ENCODE measurements at regions not wholly inside any gene's neighbourhood (a gene's known extent, or its start where the extent isn't known, plus 50 kb on each side); places are given as distances from the start of the nearest gene placed in this dataset.

DNA sequence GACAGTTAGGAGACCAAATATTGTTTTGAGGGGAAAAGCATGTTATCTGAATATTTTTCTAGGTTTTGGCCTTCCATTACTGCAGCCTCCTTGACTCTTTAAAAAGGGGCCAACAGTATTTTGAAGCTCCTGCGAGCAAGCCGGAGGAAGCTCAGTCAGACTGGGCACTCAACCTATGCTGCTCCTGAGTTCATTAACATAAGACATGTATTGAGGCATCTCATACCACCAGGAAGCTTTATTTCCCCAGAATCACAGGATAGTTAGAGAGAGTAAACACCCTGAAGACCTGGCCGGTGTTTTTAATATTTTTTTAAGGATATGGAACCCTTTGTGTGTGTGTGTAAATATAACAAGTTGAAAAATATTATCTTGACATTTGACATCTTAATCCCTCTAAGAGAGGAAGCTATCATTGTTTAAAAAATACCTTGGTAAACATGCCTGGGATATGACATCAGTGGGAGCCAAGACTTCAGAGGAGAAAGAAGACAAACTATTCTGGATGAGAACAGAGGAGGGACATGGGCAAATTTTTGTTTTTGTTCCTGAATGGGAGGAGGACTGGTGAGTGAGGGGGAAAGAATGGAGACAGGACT lies 139.3 kb upstream of the SLIT3 start:
- Histone ChIP-seq H3K27me3 (replicated peaks in 1 of 4; ENCODE audit: control insufficient read depth in 3 of 4, extremely low read depth in 1 of 4, insufficient read depth in 3 of 4, low read length in 3 of 4) (no peaks in the 10 kb centered on the region; a peak in 2 of 7 replicates), H3K23ac (ENCODE audit: insufficient read length) (no peak overlapping the region), H2BK20ac (ENCODE audit: low read length) (no peak overlapping the region), H4K91ac (replicated peaks; ENCODE audit: insufficient read length, low read length) (no peak overlapping the region), H3K4me2 (ENCODE audit: insufficient read depth in 1 of 2, low read depth in 2 of 2, low read length in 2 of 2) (no peak overlapping the region), H4K8ac (ENCODE audit: extremely low read depth, insufficient read depth, low read length) (no peak overlapping the region), H2BK5ac (ENCODE audit: low read depth, low read length) (no peak overlapping the region), H3K9me3 (ENCODE audit: insufficient read depth in 2 of 2, low read depth in 1 of 2, low read length in 1 of 2) (no peaks in the 10 kb centered on the region), H3K36me3 (ENCODE audit: control insufficient read depth in 2 of 4, insufficient read depth in 4 of 4, low read length in 3 of 4) (no peaks in the 10 kb centered on the region), H2BK15ac (ENCODE audit: low read length) (no peak overlapping the region), H3K56ac (replicated peaks; ENCODE audit: insufficient read length, low read depth, low read length) (no peak overlapping the region), H2AFZ (ENCODE audit: low read length) (no peak overlapping the region), H2BK120ac (replicated peaks; ENCODE audit: low read depth, low read length) (no peak overlapping the region), H4K5ac (ENCODE audit: insufficient read length, low read depth, low read length) (no peak overlapping the region), H3K27ac (ENCODE audit: low read depth, low read length) (no peak overlapping the region), H3K23me2 (ENCODE audit: low read depth, low read length) (no peaks in the 10 kb centered on the region), H3K18ac (ENCODE audit: extremely low read depth, low read length) (no peak overlapping the region), H3K79me1 (ENCODE audit: low read depth, low read length) (no peaks in the 10 kb centered on the region), H2BK12ac (ENCODE audit: low read depth, low read length) (no peak overlapping the region), H3K14ac (ENCODE audit: insufficient read length) (no peak overlapping the region), H4K20me1 (replicated peaks in 1 of 2; ENCODE audit: control insufficient read depth in 1 of 2, insufficient read depth in 2 of 2, low read length in 2 of 2) (peaks cover 0 to 2% of the 10 kb centered on the region in 2 experiments), H3K4me3 (ENCODE audit: extremely low read depth in 1 of 4, insufficient read depth in 2 of 4, low read depth in 3 of 4, low read length in 4 of 4) (no peak overlapping the region), H2AK5ac (ENCODE audit: low read depth, low read length) (no peak overlapping the region), H3K79me2 (ENCODE audit: control insufficient read depth in 1 of 2, insufficient read depth in 2 of 2, low read length in 2 of 2) (no peaks in the 10 kb centered on the region), H3K4me1 (replicated peaks in 1 of 4; ENCODE audit: control insufficient read depth in 3 of 4, insufficient read depth in 4 of 4, low read length in 3 of 4) (no peaks in the 10 kb centered on the region), H3K9ac (replicated peaks in 1 of 4; ENCODE audit: extremely low read depth in 1 of 4, low read depth in 3 of 4, low read length in 3 of 4) (no peak overlapping the region), H3K4ac (replicated peaks; ENCODE audit: insufficient read length, low read depth, low read length) (no peak overlapping the region)
- WGBS, 2 experiments (ENCODE audit: extremely low coverage in 1 of 2, insufficient coverage in 1 of 2, insufficient read length in 1 of 2, insufficient replicate concordance in 2 of 2, low coverage in 1 of 2, low lambda C conversion rate in 2 of 2, missing lambda C conversion rate in 1 of 2), result 90% methylated on average over 3 of the region's 3 CpGs; no CpG with 5 or more reads in 1 of the 2 experiments
- POLR2A ChIA-PET (ENCODE audit: partially characterized antibody), result interaction anchor here (0.7 kb wide), 1 partner anchor 780 kb away, joined by 3 read pairs; no protein-coding TSS in a partner anchor
- FAIRE-seq, result no peak
- TF ChIP-seq CBX5 (IDR thresholded peaks at IDR 0.05; ENCODE audit: low read depth, low read length) (no peak), GABPA (IDR thresholded peaks at IDR 0.05; ENCODE audit: borderline replicate concordance, insufficient read depth, low read length) (no peak), BACH1 (IDR thresholded peaks at IDR 0.05; ENCODE audit: low read length) (no peak), NRF1 (IDR thresholded peaks at IDR 0.05; ENCODE audit: low read depth, low read length) (no peak), POLR2A (IDR thresholded peaks at IDR 0.05; ENCODE audit: control extremely low read depth in 1 of 2, low read depth in 2 of 2, low read length in 2 of 2) (no peak), TAF1 (IDR thresholded peaks at IDR 0.05; ENCODE audit: low read depth, low read length) (no peak), SIRT6 (IDR thresholded peaks at IDR 0.05; ENCODE audit: low read length) (no peak), RAD21 (IDR thresholded peaks at IDR 0.05 in 1 of 2, conservative IDR thresholded peaks at IDR 0.05 in 1 of 2; ENCODE audit: low read depth in 2 of 2, low read length in 2 of 2) (no peak)
- DNase-seq (ENCODE audit: low read depth in 1 of 2, low spot score in 2 of 2), result no peak
- CTCF ChIA-PET (ENCODE audit: partially characterized antibody), result no interaction called here

All from H1 (cell line).